ENCODE measurements at regions not wholly inside any gene's neighbourhood (a gene's known extent, or its start where the extent isn't known, plus 50 kb on each side); places are given as distances from the start of the nearest gene placed in this dataset.

- Histone ChIP-seq H3K79me2 (ENCODE audit: control insufficient read depth, insufficient read depth, low read length) (no peaks in the 10 kb centered on the region), H3K4me3 (no peak overlapping the region), H3K9me1 (ENCODE audit: control insufficient read depth, insufficient read depth, low read length) (no peaks in the 10 kb centered on the region), H3K9ac (ENCODE audit: insufficient read depth in 1 of 2, low read depth in 2 of 2, low read length in 2 of 2) (no peak overlapping the region), H3K36me3 (ENCODE audit: control insufficient read depth, insufficient read depth, low read length) (no peaks in the 10 kb centered on the region), H3K27me3 (ENCODE audit: control insufficient read depth in 2 of 2, insufficient read depth in 2 of 2, low read length in 2 of 2) (no peaks in the 10 kb centered on the region), H2AFZ (ENCODE audit: low read depth, low read length) (no peak overlapping the region), H3K4me1 (replicated peaks in 1 of 2; ENCODE audit: control insufficient read depth in 2 of 2, insufficient read depth in 2 of 2, low read length in 2 of 2) (no peaks in the 10 kb centered on the region), H4K20me1 (replicated peaks; ENCODE audit: control insufficient read depth, insufficient read depth, low read length) (no peaks in the 10 kb centered on the region), H3K9me3 (replicated peaks; ENCODE audit: control insufficient read depth, insufficient read depth, low read depth, low read length) (peaks cover 2% of the 10 kb centered on the region; the same call in 1 of the 2 replicates), H3K27ac (ENCODE audit: extremely low read depth, low read depth, low read length) (no peak overlapping the region), H3K4me2 (ENCODE audit: insufficient read depth, low read length) (no peak overlapping the region)
- intact Hi-C loops (cut with micrococcal nuclease), result no loop called here
- CTCF ChIA-PET (ENCODE audit: low intra/inter-chr PET ratio), result no interaction called here
- BruUV-seq (replicated peaks), result no TSS peak
- FAIRE-seq (no peak), ATAC-seq (no peak), DNase-seq (ENCODE audit: extremely low read depth in 1 of 4, low spot score in 3 of 4) (no peak)
- in situ Hi-C loops (cut with MboI), result no loop called here
- POLR2A ChIA-PET, result no interaction called here
- WGBS (ENCODE audit: insufficient coverage, low coverage, missing lambda C conversion rate), result 0% methylated on average over 1 of the region's 1 CpG
- TF ChIP-seq RNF219 (CRISPR knock-in tag; IDR thresholded peaks at IDR 0.05) (no peak), THAP7 (CRISPR knock-in tag; IDR thresholded peaks at IDR 0.05) (no peak), KDM5B (IDR thresholded peaks at IDR 0.05; ENCODE audit: insufficient replicate concordance, low read depth, low read length) (no peak), OTX1 (CRISPR knock-in tag; IDR thresholded peaks at IDR 0.05) (no peak), MNT (conservative IDR thresholded peaks at IDR 0.05) (no peak), ZNF318 (IDR thresholded peaks at IDR 0.05; ENCODE audit: borderline replicate concordance in 1 of 2, low read depth in 1 of 2) (no peak), ZNF644 (tag; IDR thresholded peaks at IDR 0.05; ENCODE audit: low read depth) (no peak), CREB3 (tag; conservative IDR thresholded peaks at IDR 0.05; ENCODE audit: low read depth) (no peak)
These were observed 803.9 kb downstream of the TAF11L14 start for GRCh38 chr5:18438126-18438525.
